Liver (tissue), 3 donors: ENCODE measurements at regions not wholly inside any gene's neighbourhood (a gene's known extent, or its start where the extent isn't known, plus 50 kb on each side); places are given as distances from the start of the nearest gene placed in this dataset.

Experiments
- ATF3 ChIP-seq: IDR thresholded peaks from 2 replicates; pipeline ENCODE4 v1.6.1; 2016; ENCODE audit warnings: antibody characterized with exemption
- CTCF ChIP-seq: fragments of 150-350 bp; IDR thresholded peaks from 2 replicates; pipeline ENCODE4 v1.5.1; 2017; ENCODE audit warnings: improper control_type of control experiment, low read depth, low read length; ENCODE audit not compliant: missing input control
- EGR1 ChIP-seq, 2 donors: IDR thresholded peaks; 2 replicates each; pipeline ENCODE4 v1.6.1; 2016 to 2018; ENCODE audit warnings: antibody characterized with exemption in 2 of 2, low read depth in 2 of 2
- GABPA ChIP-seq, 2 donors: IDR thresholded peaks in 1 of 2; conservative IDR thresholded peaks in 1 of 2; 2 replicates each; pipeline ENCODE4 v1.6.1; 2016; ENCODE audit warnings: antibody characterized with exemption in 2 of 2, mild to moderate bottlenecking in 1 of 2, moderate library complexity in 1 of 2
- HNF4A ChIP-seq, 2 donors: conservative IDR thresholded peaks; 2 replicates each; pipeline ENCODE4 v1.6.1; 2016; ENCODE audit warnings: antibody characterized with exemption in 2 of 2, mild to moderate bottlenecking in 2 of 2
- JUND ChIP-seq, 2 donors: IDR thresholded peaks; 2 replicates each; pipeline ENCODE4 v1.6.1; 2016; ENCODE audit warnings: antibody characterized with exemption in 2 of 2
- MAX ChIP-seq: IDR thresholded peaks from 2 replicates; pipeline ENCODE4 v1.6.1; 2016; ENCODE audit warnings: antibody characterized with exemption
- NR2F2 ChIP-seq: IDR thresholded peaks from 2 replicates; pipeline ENCODE4 v1.6.1; 2016; ENCODE audit warnings: antibody characterized with exemption
- RAD21 ChIP-seq, 2 donors: IDR thresholded peaks; 2 replicates each; pipeline ENCODE4 v1.6.1; 2016; ENCODE audit warnings: antibody characterized with exemption in 2 of 2, mild to moderate bottlenecking in 2 of 2
- SP1 ChIP-seq: IDR thresholded peaks from 2 replicates; pipeline ENCODE4 v1.6.1; 2018; ENCODE audit warnings: antibody characterized with exemption, mild to moderate bottlenecking
- TAF1 ChIP-seq: conservative IDR thresholded peaks from 2 replicates; pipeline ENCODE4 v1.6.1; 2016; ENCODE audit warnings: antibody characterized with exemption, mild to moderate bottlenecking
- YY1 ChIP-seq: IDR thresholded peaks from 2 replicates; pipeline ENCODE4 v1.6.1; 2016; ENCODE audit warnings: antibody characterized with exemption, mild to moderate bottlenecking
- TF ChIP-seq, protein P1 (sequence below): IDR thresholded peaks from 2 replicates; pipeline ENCODE4 v1.6.1; 2016; ENCODE audit warnings: antibody characterized with exemption, mild to moderate bottlenecking
- donor health status: healthy.
- donor health status: healthy.

- TF ChIP-seq CTCF (no peak), MAX (no peak), GABPA (IDR thresholded peaks at IDR 0.05 in 1 of 2, conservative IDR thresholded peaks at IDR 0.05 in 1 of 2) (no peak), TAF1 (no peak), EGR1 (IDR thresholded peaks at IDR 0.05; ENCODE audit: low read depth in 2 of 2) (no peak), JUND (IDR thresholded peaks at IDR 0.05) (no peak), ATF3 (no peak), RAD21 (IDR thresholded peaks at IDR 0.05) (no peak), SP1 (no peak), NR2F2 (no peak), YY1 (no peak), HNF4A (conservative IDR thresholded peaks at IDR 0.05) (no peak)
- TF ChIP-seq, protein P1, sequence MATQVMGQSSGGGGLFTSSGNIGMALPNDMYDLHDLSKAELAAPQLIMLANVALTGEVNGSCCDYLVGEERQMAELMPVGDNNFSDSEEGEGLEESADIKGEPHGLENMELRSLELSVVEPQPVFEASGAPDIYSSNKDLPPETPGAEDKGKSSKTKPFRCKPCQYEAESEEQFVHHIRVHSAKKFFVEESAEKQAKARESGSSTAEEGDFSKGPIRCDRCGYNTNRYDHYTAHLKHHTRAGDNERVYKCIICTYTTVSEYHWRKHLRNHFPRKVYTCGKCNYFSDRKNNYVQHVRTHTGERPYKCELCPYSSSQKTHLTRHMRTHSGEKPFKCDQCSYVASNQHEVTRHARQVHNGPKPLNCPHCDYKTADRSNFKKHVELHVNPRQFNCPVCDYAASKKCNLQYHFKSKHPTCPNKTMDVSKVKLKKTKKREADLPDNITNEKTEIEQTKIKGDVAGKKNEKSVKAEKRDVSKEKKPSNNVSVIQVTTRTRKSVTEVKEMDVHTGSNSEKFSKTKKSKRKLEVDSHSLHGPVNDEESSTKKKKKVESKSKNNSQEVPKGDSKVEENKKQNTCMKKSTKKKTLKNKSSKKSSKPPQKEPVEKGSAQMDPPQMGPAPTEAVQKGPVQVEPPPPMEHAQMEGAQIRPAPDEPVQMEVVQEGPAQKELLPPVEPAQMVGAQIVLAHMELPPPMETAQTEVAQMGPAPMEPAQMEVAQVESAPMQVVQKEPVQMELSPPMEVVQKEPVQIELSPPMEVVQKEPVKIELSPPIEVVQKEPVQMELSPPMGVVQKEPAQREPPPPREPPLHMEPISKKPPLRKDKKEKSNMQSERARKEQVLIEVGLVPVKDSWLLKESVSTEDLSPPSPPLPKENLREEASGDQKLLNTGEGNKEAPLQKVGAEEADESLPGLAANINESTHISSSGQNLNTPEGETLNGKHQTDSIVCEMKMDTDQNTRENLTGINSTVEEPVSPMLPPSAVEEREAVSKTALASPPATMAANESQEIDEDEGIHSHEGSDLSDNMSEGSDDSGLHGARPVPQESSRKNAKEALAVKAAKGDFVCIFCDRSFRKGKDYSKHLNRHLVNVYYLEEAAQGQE = no peak
These were observed 259.0 kb downstream of the NDUFS4 start for GRCh38 chr5:53819482-53819881.
